HepG2 (cell line): ENCODE measurements at regions not wholly inside any gene's neighbourhood (a gene's known extent, or its start where the extent isn't known, plus 50 kb on each side); places are given as distances from the start of the nearest gene placed in this dataset.

ENCODE experiments used
- ATAC-seq: fragments of 200-7000 bp; cut with Tn5 transposase; 3 replicates; pipeline ENCODE4 v1.9.1; 2020; ENCODE audit warnings: mild to moderate bottlenecking, moderate library complexity
- BruUV-seq: library from RNA; stranded (reverse); fragments of 400-500 nt; replicated peaks from 2 replicates; lab custom pipeline; 2021; lab: Mats Ljungman, UMichigan
- CTCF ChIA-PET: fragments of 300-600 bp; formaldehyde crosslinking; extraction: SDS; loops from one replicate; lab custom pipeline; 2021; ENCODE audit warnings: low total read pairs, inconsistent platforms, low intra/inter-chr PET ratio; lab: Yijun Ruan, JAX
- POLR2A ChIA-PET: fragments of 350-600 bp; sonication (Branson Sonifier 250); formaldehyde crosslinking; loops from one replicate; lab custom pipeline; 2020; ENCODE audit warnings: antibody characterized with exemption, inconsistent platforms; lab: Yijun Ruan, JAX
- DNase-seq: peaks from one replicate; pipeline ENCODE4 v3.0.0-alpha.2; 2015; ENCODE audit warnings: low spot score
- FAIRE-seq: peaks from 3 replicates; lab custom pipeline; 2011; peaks lifted over from hg19 to GRCh38; lab: Jason Lieb, UNC
- H2AFZ ChIP-seq: one replicate; pipeline ENCODE4 v1.6.1; 2011; ENCODE audit warnings: low read length, inconsistent platforms
- H3K27ac ChIP-seq: fragments of 300-600 bp; 3 replicates; pipeline ENCODE4 v1.8.0; 2011; ENCODE audit warnings: mixed run types, mild to moderate bottlenecking, mixed read lengths, low read length, inconsistent platforms; ENCODE audit not compliant: insufficient read depth; ENCODE audit errors: extremely low read length
- H3K27me3 ChIP-seq, 2 experiments: fragments of 200-600 bp in 1 of 2; 2 replicates in 1 of 2; 3 replicates in 1 of 2; pipeline versions ENCODE4 v1.6.0 to v1.8.0; 2011; ENCODE audit warnings: low read length in 2 of 2, mild to moderate bottlenecking in 2 of 2, moderate library complexity in 2 of 2, inconsistent platforms in 1 of 2; ENCODE audit not compliant: insufficient read depth in 2 of 2, control insufficient read depth in 1 of 2
- H3K36me3 ChIP-seq, 2 experiments: fragments of 200-600 bp in 1 of 2; replicated peaks in 1 of 2; 2 replicates in 1 of 2; 3 replicates in 1 of 2; pipeline versions ENCODE4 v1.5.1 to v1.8.0; 2011; ENCODE audit warnings: low read length in 2 of 2, inconsistent platforms in 1 of 2; ENCODE audit not compliant: insufficient read depth in 2 of 2, control insufficient read depth in 1 of 2
- H3K4me1 ChIP-seq: 2 replicates; pipeline ENCODE4 v1.5.1; 2012; ENCODE audit warnings: low read length, inconsistent platforms; ENCODE audit not compliant: insufficient read depth
- H3K4me2 ChIP-seq: 2 replicates; pipeline ENCODE4 v1.6.0; 2011; ENCODE audit warnings: low read depth, low read length, inconsistent platforms
- H3K4me3 ChIP-seq, 3 experiments: fragments of 200-600 bp in 1 of 3; sonication (generic), shearing (Covaris generic) in 1 of 3; replicated peaks in 1 of 3; 2 replicates each; pipeline ENCODE4 v1.5.1; 2011 to 2016; ENCODE audit warnings: low read length in 3 of 3, inconsistent platforms in 2 of 3, low read depth in 2 of 3, mild to moderate bottlenecking in 2 of 3, control low read depth in 1 of 3, mixed read lengths in 1 of 3; ENCODE audit not compliant: insufficient read depth in 1 of 3
- H3K79me2 ChIP-seq: one replicate; pipeline ENCODE4 v1.6.1; 2011; ENCODE audit warnings: low read length, inconsistent platforms; ENCODE audit not compliant: insufficient read depth
- H3K9ac ChIP-seq: 2 replicates; pipeline ENCODE4 v1.6.0; 2011; ENCODE audit warnings: mild to moderate bottlenecking, low read depth, low read length, inconsistent platforms; ENCODE audit not compliant: insufficient read depth
- H3K9me3 ChIP-seq: 2 replicates; pipeline ENCODE4 v1.5.1; 2012; ENCODE audit warnings: mild to moderate bottlenecking, low read length
- H4K20me1 ChIP-seq: 2 replicates; pipeline ENCODE4 v1.6.0; 2011; ENCODE audit warnings: inconsistent platforms, mild to moderate bottlenecking, low read length, moderate library complexity; ENCODE audit not compliant: insufficient read depth
- ARNT ChIP-seq: fragments of 450-650 bp; IDR thresholded peaks from 2 replicates; pipeline ENCODE4 v1.6.1; 2017
- PHB2 ChIP-seq: fragments of 450-650 bp; IDR thresholded peaks from 2 replicates; pipeline ENCODE4 v1.6.1; 2018; ENCODE audit not compliant: partially characterized antibody
- ZMYM4 ChIP-seq: sonication (generic); formaldehyde crosslinking; IDR thresholded peaks from 2 replicates; pipeline ENCODE4 v1.8.1; 2023; ENCODE audit warnings: mild to moderate bottlenecking, missing genetic modification reagents
- ZNF792 ChIP-seq: IDR thresholded peaks from 2 replicates; pipeline ENCODE4 v1.6.1; 2016
- ZSCAN31 ChIP-seq: sonication (generic); formaldehyde crosslinking; IDR thresholded peaks from 2 replicates; pipeline ENCODE4 v1.5.0; 2020; ENCODE audit warnings: low read depth, mild to moderate bottlenecking, missing genetic modification reagents
- WGBS: methylation state at CpG from one replicate; pipeline ENCODE4 v1.1.6; 2017; ENCODE audit warnings: low lambda C conversion rate; 5-methylcytosine and 5-hydroxymethylcytosine counted together
- in situ Hi-C: cut with HindIII; loops from 2 replicates; pipeline ENCODE4 v1.10.0; 2017; ENCODE audit warnings: low pct_unique_long_range_greater_than_20kb; ENCODE audit not compliant: extremely low pct_ligation_motif_present
- intact Hi-C: fragments of 100-400 bp; cut with micrococcal nuclease; formaldehyde crosslinking; loops from one replicate; pipeline ENCODE4 v1.10.0; 2022; ENCODE audit not compliant: unreplicated experiment
- TF ChIP-seq, protein P1 (sequence below): sonication (generic); formaldehyde crosslinking; IDR thresholded peaks from 2 replicates; pipeline ENCODE4 v1.4.0; 2020; ENCODE audit warnings: mild to moderate bottlenecking, missing genetic modification reagents
- TF ChIP-seq, protein P2 (sequence below): sonication (generic); formaldehyde crosslinking; IDR thresholded peaks from 2 replicates; pipeline ENCODE4 v1.9.0; 2021; ENCODE audit warnings: mild to moderate bottlenecking, missing genetic modification reagents

DNA sequence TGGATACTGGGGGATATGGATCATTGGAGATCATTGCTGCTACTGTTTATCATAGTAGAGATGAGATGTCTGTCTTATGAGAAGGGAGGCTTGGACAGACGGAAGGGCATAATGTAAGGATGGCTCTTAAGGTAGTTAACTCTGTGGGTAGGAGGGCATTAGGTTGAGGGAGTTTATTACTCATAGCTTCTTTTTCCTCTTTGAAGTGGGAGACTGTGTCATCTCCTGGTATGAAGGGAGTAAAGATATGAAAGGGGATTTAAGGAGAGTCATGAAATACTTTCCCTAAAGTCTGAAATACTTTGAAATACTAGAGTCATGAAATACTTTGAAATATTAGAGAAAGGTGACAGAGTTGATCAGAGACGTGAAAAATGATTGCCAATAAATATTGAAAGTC lies 255.5 kb upstream of the PITX2 start (continued):
- TF ChIP-seq, protein P1, sequence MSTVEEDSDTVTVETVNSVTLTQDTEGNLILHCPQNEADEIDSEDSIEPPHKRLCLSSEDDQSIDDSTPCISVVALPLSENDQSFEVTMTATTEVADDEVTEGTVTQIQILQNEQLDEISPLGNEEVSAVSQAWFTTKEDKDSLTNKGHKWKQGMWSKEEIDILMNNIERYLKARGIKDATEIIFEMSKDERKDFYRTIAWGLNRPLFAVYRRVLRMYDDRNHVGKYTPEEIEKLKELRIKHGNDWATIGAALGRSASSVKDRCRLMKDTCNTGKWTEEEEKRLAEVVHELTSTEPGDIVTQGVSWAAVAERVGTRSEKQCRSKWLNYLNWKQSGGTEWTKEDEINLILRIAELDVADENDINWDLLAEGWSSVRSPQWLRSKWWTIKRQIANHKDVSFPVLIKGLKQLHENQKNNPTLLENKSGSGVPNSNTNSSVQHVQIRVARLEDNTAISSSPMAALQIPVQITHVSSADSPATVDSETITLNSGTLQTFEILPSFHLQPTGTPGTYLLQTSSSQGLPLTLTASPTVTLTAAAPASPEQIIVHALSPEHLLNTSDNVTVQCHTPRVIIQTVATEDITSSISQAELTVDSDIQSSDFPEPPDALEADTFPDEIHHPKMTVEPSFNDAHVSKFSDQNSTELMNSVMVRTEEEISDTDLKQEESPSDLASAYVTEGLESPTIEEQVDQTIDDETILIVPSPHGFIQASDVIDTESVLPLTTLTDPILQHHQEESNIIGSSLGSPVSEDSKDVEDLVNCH (CRISPR knock-in tag), result no peak
- no peak for TF ChIP-seq PHB2
- no peak for TF ChIP-seq ZMYM4
- TF ChIP-seq, all 625 proteins: peak for 0

DNA sequence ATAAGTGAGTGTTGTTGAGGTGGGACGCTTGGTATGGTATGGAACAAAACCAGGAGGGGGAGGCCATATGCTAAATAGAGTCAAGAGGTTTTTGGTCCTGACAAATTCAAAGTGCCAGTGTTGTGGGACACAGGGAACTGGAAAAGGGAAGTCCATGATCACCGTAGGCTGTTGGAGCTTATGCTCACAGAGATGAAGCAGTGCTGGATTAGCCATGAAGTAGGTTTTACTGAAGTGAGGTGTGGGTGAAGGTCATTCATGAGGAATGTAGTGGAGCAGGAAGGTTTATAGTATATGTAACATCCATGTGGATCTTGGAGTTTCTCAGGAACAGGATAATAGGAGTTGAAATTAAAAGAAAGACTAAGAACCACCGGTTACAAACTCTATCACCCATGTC lies 256.1 kb upstream of the PITX2 start:
- H3K4me2 ChIP-seq, result no peak overlapping the region
- 4% methylated on average over 3 of the region's 3 CpGs for WGBS
- in situ Hi-C loops (no loop called here), intact Hi-C loops (no loop called here)
- TF ChIP-seq ZSCAN31 (CRISPR knock-in tag) (no peak), ZNF792 (CRISPR knock-in tag) (no peak), ARNT (no peak)
- TF ChIP-seq, protein P2, sequence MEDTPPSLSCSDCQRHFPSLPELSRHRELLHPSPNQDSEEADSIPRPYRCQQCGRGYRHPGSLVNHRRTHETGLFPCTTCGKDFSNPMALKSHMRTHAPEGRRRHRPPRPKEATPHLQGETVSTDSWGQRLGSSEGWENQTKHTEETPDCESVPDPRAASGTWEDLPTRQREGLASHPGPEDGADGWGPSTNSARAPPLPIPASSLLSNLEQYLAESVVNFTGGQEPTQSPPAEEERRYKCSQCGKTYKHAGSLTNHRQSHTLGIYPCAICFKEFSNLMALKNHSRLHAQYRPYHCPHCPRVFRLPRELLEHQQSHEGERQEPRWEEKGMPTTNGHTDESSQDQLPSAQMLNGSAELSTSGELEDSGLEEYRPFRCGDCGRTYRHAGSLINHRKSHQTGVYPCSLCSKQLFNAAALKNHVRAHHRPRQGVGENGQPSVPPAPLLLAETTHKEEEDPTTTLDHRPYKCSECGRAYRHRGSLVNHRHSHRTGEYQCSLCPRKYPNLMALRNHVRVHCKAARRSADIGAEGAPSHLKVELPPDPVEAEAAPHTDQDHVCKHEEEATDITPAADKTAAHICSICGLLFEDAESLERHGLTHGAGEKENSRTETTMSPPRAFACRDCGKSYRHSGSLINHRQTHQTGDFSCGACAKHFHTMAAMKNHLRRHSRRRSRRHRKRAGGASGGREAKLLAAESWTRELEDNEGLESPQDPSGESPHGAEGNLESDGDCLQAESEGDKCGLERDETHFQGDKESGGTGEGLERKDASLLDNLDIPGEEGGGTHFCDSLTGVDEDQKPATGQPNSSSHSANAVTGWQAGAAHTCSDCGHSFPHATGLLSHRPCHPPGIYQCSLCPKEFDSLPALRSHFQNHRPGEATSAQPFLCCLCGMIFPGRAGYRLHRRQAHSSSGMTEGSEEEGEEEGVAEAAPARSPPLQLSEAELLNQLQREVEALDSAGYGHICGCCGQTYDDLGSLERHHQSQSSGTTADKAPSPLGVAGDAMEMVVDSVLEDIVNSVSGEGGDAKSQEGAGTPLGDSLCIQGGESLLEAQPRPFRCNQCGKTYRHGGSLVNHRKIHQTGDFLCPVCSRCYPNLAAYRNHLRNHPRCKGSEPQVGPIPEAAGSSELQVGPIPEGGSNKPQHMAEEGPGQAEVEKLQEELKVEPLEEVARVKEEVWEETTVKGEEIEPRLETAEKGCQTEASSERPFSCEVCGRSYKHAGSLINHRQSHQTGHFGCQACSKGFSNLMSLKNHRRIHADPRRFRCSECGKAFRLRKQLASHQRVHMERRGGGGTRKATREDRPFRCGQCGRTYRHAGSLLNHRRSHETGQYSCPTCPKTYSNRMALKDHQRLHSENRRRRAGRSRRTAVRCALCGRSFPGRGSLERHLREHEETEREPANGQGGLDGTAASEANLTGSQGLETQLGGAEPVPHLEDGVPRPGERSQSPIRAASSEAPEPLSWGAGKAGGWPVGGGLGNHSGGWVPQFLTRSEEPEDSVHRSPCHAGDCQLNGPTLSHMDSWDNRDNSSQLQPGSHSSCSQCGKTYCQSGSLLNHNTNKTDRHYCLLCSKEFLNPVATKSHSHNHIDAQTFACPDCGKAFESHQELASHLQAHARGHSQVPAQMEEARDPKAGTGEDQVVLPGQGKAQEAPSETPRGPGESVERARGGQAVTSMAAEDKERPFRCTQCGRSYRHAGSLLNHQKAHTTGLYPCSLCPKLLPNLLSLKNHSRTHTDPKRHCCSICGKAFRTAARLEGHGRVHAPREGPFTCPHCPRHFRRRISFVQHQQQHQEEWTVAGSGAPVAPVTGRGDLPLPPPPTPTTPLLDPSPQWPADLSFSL, result no peak
- DNase-seq (no peak), FAIRE-seq (no peak), ATAC-seq (no peak)
- POLR2A ChIA-PET, result no interaction called here
- no peaks in the 10 kb centered on the region for H3K9me3 ChIP-seq
- H3K4me3 ChIP-seq, result no peak overlapping the region
- CTCF ChIA-PET, result no interaction called here
- H3K9ac ChIP-seq, result no peak overlapping the region
- no peak overlapping the region for H2AFZ ChIP-seq
- no TSS peak for BruUV-seq
- no peaks in the 10 kb centered on the region for H4K20me1 ChIP-seq
- H3K27ac ChIP-seq, result no peak overlapping the region
- no peaks in the 10 kb centered on the region for H3K4me1 ChIP-seq
- H3K36me3 ChIP-seq, result no peaks in the 10 kb centered on the region
- H3K27me3 ChIP-seq, result no peaks in the 10 kb centered on the region
- H3K79me2 ChIP-seq, result no peaks in the 10 kb centered on the region
